Testis (tissue), 2 donors: ENCODE measurements at regions not wholly inside any gene's neighbourhood (a gene's known extent, or its start where the extent isn't known, plus 50 kb on each side); places are given as distances from the start of the nearest gene placed in this dataset.

Source experiments
- DNase-seq: peaks from one replicate; pipeline ENCODE4 v3.0.0-alpha.2; 2019
- H3K27ac ChIP-seq, 2 donors: fragments of 200-600 bp; sonication (generic); one replicate each; pipeline ENCODE4 v1.5.1; 2019
- H3K27me3 ChIP-seq: fragments of 200-600 bp; sonication (generic); one replicate; pipeline ENCODE4 v1.5.1; 2019
- H3K36me3 ChIP-seq: fragments of 200-600 bp; sonication (generic); one replicate; pipeline ENCODE4 v1.5.1; 2017; ENCODE audit warnings: low read depth; ENCODE audit errors: missing control alignments
- H3K4me1 ChIP-seq: fragments of 200-600 bp; sonication (generic); one replicate; pipeline ENCODE4 v1.5.1; 2019
- H3K4me3 ChIP-seq, 2 donors: fragments of 200-600 bp; sonication (generic); one replicate each; pipeline ENCODE4 v1.5.1; 2017 to 2019
- H3K9me3 ChIP-seq: fragments of 200-600 bp; sonication (generic); one replicate; pipeline ENCODE4 v1.5.1; 2017
- CTCF ChIP-seq, 3 experiments: fragments of 450-650 bp in 2 of 3; fragments of 200-600 bp in 1 of 3; sonication (generic) in 1 of 3; IDR thresholded peaks; one replicate each; pipeline ENCODE4 v1.5.1; 2016 to 2019; ENCODE audit warnings: antibody characterized with exemption in 3 of 3, mild to moderate bottlenecking in 2 of 3, moderate library complexity in 1 of 3
- POLR2A ChIP-seq: fragments of 450-650 bp; IDR thresholded peaks from one replicate; pipeline ENCODE4 v1.6.1; 2017; ENCODE audit warnings: antibody characterized with exemption, mild to moderate bottlenecking, moderate library complexity
- WGBS, 2 donors: methylation state at CpG; one replicate each; pipeline ENCODE4 v1.1.5; 2018; 5-methylcytosine and 5-hydroxymethylcytosine counted together
- intact Hi-C: fragments of 100-400 bp; cut with DNase I; formaldehyde crosslinking; loops from one replicate; pipeline ENCODE4 v1.15.1; 2023; ENCODE audit warnings: low total_unique reads

- Histone ChIP-seq H3K27ac (no peak overlapping the region), H3K36me3 (no peaks in the 10 kb centered on the region), H3K4me1 (no peaks in the 10 kb centered on the region), H3K4me3 (no peak overlapping the region), H3K9me3 (no peaks in the 10 kb centered on the region), H3K27me3 (no peaks in the 10 kb centered on the region)
- no peak for DNase-seq
- WGBS, 2 donors, result 78 to 83% methylated on average over 9 to 11 of the region's 11 CpGs
- intact Hi-C loops, result no loop called here
- TF ChIP-seq CTCF (IDR thresholded peaks at IDR 0.05), result no peak
- TF ChIP-seq POLR2A, result no peak
Observed at GRCh38 chr2:126837966-126838715, 60.5 kb upstream of the TEX51 start.

- no peak for DNase-seq
- Histone ChIP-seq H3K9me3 (no peaks in the 10 kb centered on the region), H3K4me1 (no peaks in the 10 kb centered on the region), H3K36me3 (no peaks in the 10 kb centered on the region), H3K27me3 (no peaks in the 10 kb centered on the region), H3K27ac (no peak overlapping the region), H3K4me3 (no peak overlapping the region)
- 49 to 56% methylated on average over 3 of the region's 3 CpGs for WGBS, 2 donors
- no peak for TF ChIP-seq CTCF (IDR thresholded peaks at IDR 0.05)
- no peak for TF ChIP-seq POLR2A
- intact Hi-C loops, result no loop called here
Observed at GRCh38 chr2:126838716-126838985, 60.0 kb upstream of the TEX51 start.

GRCh38 chr2:126839796-126840195, 58.9 kb upstream of the TEX51 start:
- Histone ChIP-seq H3K4me3 (no peak overlapping the region), H3K9me3 (no peaks in the 10 kb centered on the region), H3K4me1 (no peaks in the 10 kb centered on the region), H3K27me3 (no peaks in the 10 kb centered on the region), H3K36me3 (no peaks in the 10 kb centered on the region), H3K27ac (no peak overlapping the region)
- TF ChIP-seq CTCF (IDR thresholded peaks at IDR 0.05) (no peak), POLR2A (no peak)
- intact Hi-C loops, result no loop called here
- no peak for DNase-seq

GRCh38 chr2:126843081-126843480, 55.6 kb upstream of the TEX51 start:
- WGBS, 2 donors, result 80 to 91% methylated on average over 1 of the region's 1 CpG
- Histone ChIP-seq H3K27ac (no peak overlapping the region), H3K9me3 (no peaks in the 10 kb centered on the region), H3K4me1 (no peaks in the 10 kb centered on the region), H3K4me3 (no peak overlapping the region), H3K27me3 (no peaks in the 10 kb centered on the region), H3K36me3 (no peaks in the 10 kb centered on the region)
- no peak for DNase-seq
- intact Hi-C loops, result no loop called here
- no peak for TF ChIP-seq POLR2A
- no peak for TF ChIP-seq CTCF (IDR thresholded peaks at IDR 0.05)

GRCh38 chr2:126846241-126846640, 52.4 kb upstream of the TEX51 start:
- Histone ChIP-seq H3K9me3 (no peaks in the 10 kb centered on the region), H3K27me3 (no peaks in the 10 kb centered on the region), H3K27ac (no peak overlapping the region), H3K4me1 (no peaks in the 10 kb centered on the region), H3K36me3 (no peaks in the 10 kb centered on the region), H3K4me3 (no peak overlapping the region)
- no peak for DNase-seq
- no peak for TF ChIP-seq CTCF (IDR thresholded peaks at IDR 0.05)
- no peak for TF ChIP-seq POLR2A
- intact Hi-C loops, result no loop called here
- 87 to 88% methylated on average over 4 of the region's 4 CpGs for WGBS, 2 donors
